Chondrocyte (in vitro differentiated cells): ENCODE measurements at regions not wholly inside any gene's neighbourhood (a gene's known extent, or its start where the extent isn't known, plus 50 kb on each side); places are given as distances from the start of the nearest gene placed in this dataset.

Experiments
- DNase-seq: peaks from one replicate; pipeline ENCODE4 v3.0.0; 2021; ENCODE audit warnings: mixed read lengths, low spot score
- H3K27ac Mint-ChIP-seq: one replicate; pipeline ENCODE4 v1.8.0; 2021; ENCODE audit warnings: mild to moderate bottlenecking, moderate library complexity, mixed read lengths; ENCODE audit not compliant: unreplicated experiment
- H3K27me3 Mint-ChIP-seq: 2 replicates; pipeline ENCODE4 v1.8.0; 2021; ENCODE audit warnings: low read depth, mixed read lengths
- H3K36me3 Mint-ChIP-seq: 2 replicates; pipeline ENCODE4 v1.8.0; 2021; ENCODE audit warnings: low read depth, mixed read lengths
- H3K4me1 Mint-ChIP-seq: 2 replicates; pipeline ENCODE4 v1.8.0; 2021; ENCODE audit warnings: low read depth, mild to moderate bottlenecking, mixed read lengths
- H3K4me3 Mint-ChIP-seq: one replicate; pipeline ENCODE4 v1.8.0; 2021; ENCODE audit warnings: mild to moderate bottlenecking, moderate library complexity, mixed read lengths; ENCODE audit not compliant: unreplicated experiment
- H3K9me3 Mint-ChIP-seq: 2 replicates; pipeline ENCODE4 v1.8.0; 2021; ENCODE audit warnings: low read depth, mixed read lengths
- TF ChIP-seq, protein P1 (sequence below): fragments of 200-600 bp; sonication (generic); IDR thresholded peaks from 2 replicates; pipeline ENCODE4 v1.5.0; 2021; ENCODE audit warnings: antibody characterized with exemption, mild to moderate bottlenecking, moderate library complexity

GRCh38 chr2:128452024-128452411 lies 133.3 kb upstream of the HS6ST1 start:
- Mint-ChIP-seq H3K4me3 (no peak overlapping the region), H3K27ac (no peak overlapping the region), H3K4me1 (no peaks in the 10 kb centered on the region), H3K9me3 (no peaks in the 10 kb centered on the region), H3K27me3 (peaks cover 10% of the 10 kb centered on the region), H3K36me3 (no peaks in the 10 kb centered on the region)
- no peak for DNase-seq
- TF ChIP-seq, protein P1, sequence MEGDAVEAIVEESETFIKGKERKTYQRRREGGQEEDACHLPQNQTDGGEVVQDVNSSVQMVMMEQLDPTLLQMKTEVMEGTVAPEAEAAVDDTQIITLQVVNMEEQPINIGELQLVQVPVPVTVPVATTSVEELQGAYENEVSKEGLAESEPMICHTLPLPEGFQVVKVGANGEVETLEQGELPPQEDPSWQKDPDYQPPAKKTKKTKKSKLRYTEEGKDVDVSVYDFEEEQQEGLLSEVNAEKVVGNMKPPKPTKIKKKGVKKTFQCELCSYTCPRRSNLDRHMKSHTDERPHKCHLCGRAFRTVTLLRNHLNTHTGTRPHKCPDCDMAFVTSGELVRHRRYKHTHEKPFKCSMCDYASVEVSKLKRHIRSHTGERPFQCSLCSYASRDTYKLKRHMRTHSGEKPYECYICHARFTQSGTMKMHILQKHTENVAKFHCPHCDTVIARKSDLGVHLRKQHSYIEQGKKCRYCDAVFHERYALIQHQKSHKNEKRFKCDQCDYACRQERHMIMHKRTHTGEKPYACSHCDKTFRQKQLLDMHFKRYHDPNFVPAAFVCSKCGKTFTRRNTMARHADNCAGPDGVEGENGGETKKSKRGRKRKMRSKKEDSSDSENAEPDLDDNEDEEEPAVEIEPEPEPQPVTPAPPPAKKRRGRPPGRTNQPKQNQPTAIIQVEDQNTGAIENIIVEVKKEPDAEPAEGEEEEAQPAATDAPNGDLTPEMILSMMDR = no peak

DNA sequence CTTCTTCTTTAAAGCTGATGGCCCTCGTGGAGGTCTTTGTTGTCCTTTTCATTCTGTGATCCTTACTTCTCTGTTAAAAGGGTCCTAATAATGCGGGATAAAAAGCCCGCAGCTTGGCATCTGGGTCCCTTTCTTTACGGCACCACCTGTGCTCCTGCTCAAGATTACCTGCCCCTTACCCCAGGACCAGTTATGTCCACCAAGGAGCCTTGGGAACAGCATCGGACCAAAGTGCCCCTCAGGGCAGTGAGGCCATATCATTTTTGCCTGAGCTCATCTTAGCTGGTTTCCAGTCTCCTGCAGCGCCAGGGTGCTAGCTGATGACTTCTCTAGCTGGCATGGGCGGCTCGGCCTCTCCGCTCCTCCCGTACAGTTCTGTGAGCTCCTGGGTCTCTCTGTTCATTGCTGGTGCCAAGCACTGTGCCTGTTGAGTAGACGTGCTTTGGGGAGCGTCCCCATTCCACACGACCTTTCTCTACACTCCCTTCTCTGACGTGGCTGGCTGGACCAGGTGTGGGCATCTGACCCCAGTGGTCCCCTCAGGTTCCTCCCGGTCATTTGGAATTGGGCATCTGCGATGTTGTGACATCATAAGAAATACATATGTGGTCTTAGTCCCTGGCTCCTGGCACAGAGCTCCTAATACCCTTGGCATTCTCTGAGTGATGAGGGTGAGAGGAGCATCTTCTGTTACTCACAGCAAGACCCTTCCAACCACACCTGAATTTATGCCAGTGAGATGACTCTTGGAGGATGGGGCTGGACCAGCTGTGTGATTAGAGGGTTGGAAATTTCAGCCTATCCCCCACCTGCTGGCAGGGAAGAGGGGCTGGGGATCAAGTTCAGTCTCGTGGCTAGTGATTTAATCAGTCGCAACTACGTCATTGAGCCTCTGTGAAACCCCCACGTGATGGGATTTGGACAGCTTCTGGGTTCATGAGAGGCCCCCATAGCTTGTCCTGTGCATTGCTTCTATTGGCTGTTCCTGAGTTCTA lies 134.2 kb upstream of the HS6ST1 start:
- no peak for DNase-seq
- Mint-ChIP-seq H3K27ac (no peak overlapping the region), H3K4me3 (no peak overlapping the region), H3K4me1 (peaks cover 3% of the 10 kb centered on the region), H3K36me3 (no peaks in the 10 kb centered on the region), H3K9me3 (no peaks in the 10 kb centered on the region), H3K27me3 (peaks cover 10% of the 10 kb centered on the region)
- TF ChIP-seq, protein P1 = no peak

GRCh38 chr2:128454980-128455720 lies 136.5 kb upstream of the HS6ST1 start:
- H3K27ac Mint-ChIP-seq = no peak overlapping the region
- peaks cover 21% of the 10 kb centered on the region for H3K4me1 Mint-ChIP-seq

GRCh38 chr2:128455721-128456050 lies 137.0 kb upstream of the HS6ST1 start:
- no peaks in the 10 kb centered on the region for H3K36me3 Mint-ChIP-seq
- peaks cover 21% of the 10 kb centered on the region for H3K4me1 Mint-ChIP-seq
- no peak overlapping the region for H3K27ac Mint-ChIP-seq
- H3K4me3 Mint-ChIP-seq = no peak overlapping the region
- TF ChIP-seq, protein P1 = no peak
- peaks cover 10% of the 10 kb centered on the region for H3K27me3 Mint-ChIP-seq
- peaks cover 1% of the 10 kb centered on the region for H3K9me3 Mint-ChIP-seq
- DNase-seq = no peak

More at GRCh38 chr2:128454980-128455720, 136.5 kb upstream of the HS6ST1 start:
- TF ChIP-seq, protein P1 = no peak
- no peaks in the 10 kb centered on the region for H3K9me3 Mint-ChIP-seq
- no peak overlapping the region for H3K4me3 Mint-ChIP-seq
- no peak for DNase-seq
- H3K36me3 Mint-ChIP-seq = no peaks in the 10 kb centered on the region
- peaks cover 10% of the 10 kb centered on the region for H3K27me3 Mint-ChIP-seq

DNA sequence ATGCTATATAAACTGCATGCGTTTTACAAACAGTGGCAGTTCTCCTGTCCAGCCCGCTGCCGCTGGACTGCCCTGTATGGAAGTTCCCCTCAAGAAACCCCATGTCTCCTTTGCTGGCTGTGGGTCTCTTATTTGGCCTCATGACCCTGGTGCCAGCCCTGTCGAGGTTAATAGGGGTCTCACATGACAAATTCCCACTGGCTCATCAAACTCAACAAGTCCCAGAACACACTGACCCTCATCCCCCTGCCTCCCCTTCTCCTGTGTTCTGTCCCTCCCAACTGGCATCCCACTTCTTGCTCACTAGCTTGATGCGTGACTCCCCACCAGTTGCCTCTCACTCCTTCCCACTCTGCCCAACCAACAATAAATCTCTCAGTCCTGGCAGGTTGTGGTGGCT lies 137.6 kb upstream of the HS6ST1 start:
- H3K27ac Mint-ChIP-seq = no peak overlapping the region
- DNase-seq = no peak
- H3K9me3 Mint-ChIP-seq = peaks cover 4% of the 10 kb centered on the region
- H3K36me3 Mint-ChIP-seq = no peaks in the 10 kb centered on the region
- H3K4me1 Mint-ChIP-seq = peaks cover 21% of the 10 kb centered on the region
- H3K27me3 Mint-ChIP-seq = peaks cover 10% of the 10 kb centered on the region
- H3K4me3 Mint-ChIP-seq = no peak overlapping the region
- TF ChIP-seq, protein P1 = no peak
